B cell (primary cell): ENCODE measurements at regions not wholly inside any gene's neighbourhood (a gene's known extent, or its start where the extent isn't known, plus 50 kb on each side); places are given as distances from the start of the nearest gene placed in this dataset.

Source experiments
- ATAC-seq: fragments of 200-7000 bp; cut with Tn5 transposase; one replicate; pipeline ENCODE4 v1.10.0; 2021; ENCODE audit warnings: low read depth, mild to moderate bottlenecking, moderate number of reproducible peaks, moderate library complexity
- CTCF ChIA-PET: fragments of 350-600 bp; sonication (Branson Sonifier 250); formaldehyde crosslinking; loops from one replicate; lab custom pipeline; 2021; ENCODE audit warnings: antibody characterized with exemption, inconsistent platforms; lab: Charles Lee
- POLR2A ChIA-PET: fragments of 350-600 bp; sonication (Branson Sonifier 250); formaldehyde crosslinking; loops from one replicate; lab custom pipeline; 2021; ENCODE audit warnings: antibody characterized with exemption; lab: Charles Lee
- DNase-seq: peaks from one replicate; pipeline ENCODE4 v3.0.0; 2013
- H2AFZ ChIP-seq: 2 replicates; pipeline ENCODE4 v1.6.1; 2012; ENCODE audit warnings: mild to moderate bottlenecking, low read depth, low read length; ENCODE audit not compliant: insufficient read depth, poor library complexity, severe bottlenecking
- H3K27ac ChIP-seq, 2 donors: 1 replicate in 1 of 2; 2 replicates in 1 of 2; pipeline ENCODE4 v1.5.1; 2012 to 2013; ENCODE audit warnings: low read length in 2 of 2, mild to moderate bottlenecking in 2 of 2, moderate library complexity in 1 of 2
- H3K27me3 ChIP-seq, 4 experiments: fragments of 200-600 bp in 1 of 4; sonication (generic) in 1 of 4; replicated peaks in 1 of 4; 1 replicate in 2 of 4; 2 replicates in 2 of 4; pipeline versions ENCODE4 v1.6.1 to v1.7.0; 2013 to 2016; ENCODE audit warnings: low read length in 3 of 4, mild to moderate bottlenecking in 2 of 4, mixed read lengths in 1 of 4, moderate library complexity in 1 of 4; ENCODE audit not compliant: insufficient read depth in 4 of 4, control insufficient read depth in 3 of 4; ENCODE audit errors: control extremely low read depth in 1 of 4
- H3K36me3 ChIP-seq, 2 experiments: replicated peaks in 1 of 2; 1 replicate in 1 of 2; 2 replicates in 1 of 2; pipeline versions ENCODE4 v1.6.1 to v1.7.1; 2013; ENCODE audit warnings: low read length in 1 of 2; ENCODE audit not compliant: insufficient read depth in 2 of 2, control insufficient read depth in 1 of 2; ENCODE audit errors: control extremely low read depth in 1 of 2, extremely low read depth in 1 of 2
- H3K4me1 ChIP-seq, 2 donors: fragments of 200-600 bp in 1 of 2; sonication (generic) in 1 of 2; 1 replicate in 1 of 2; 2 replicates in 1 of 2; pipeline versions ENCODE4 v1.5.1 to v1.6.1; 2013 to 2017; ENCODE audit warnings: low read length in 2 of 2; ENCODE audit not compliant: control insufficient read depth in 2 of 2, insufficient read depth in 2 of 2
- H3K4me2 ChIP-seq: replicated peaks from 2 replicates; pipeline ENCODE3; 2012; ENCODE audit warnings: mild to moderate bottlenecking, low read depth, low read length; ENCODE audit not compliant: poor library complexity, severe bottlenecking
- H3K4me3 ChIP-seq, 5 experiments: fragments of 200-600 bp in 1 of 5; sonication (generic) in 1 of 5; 1 replicate in 3 of 5; 2 replicates in 2 of 5; pipeline versions ENCODE4 v1.5.1 to v1.7.0; 2011 to 2016; ENCODE audit warnings: low read length in 4 of 5, mild to moderate bottlenecking in 4 of 5, low read depth in 2 of 5, control low read depth in 1 of 5, moderate library complexity in 1 of 5; ENCODE audit not compliant: insufficient read depth in 1 of 5; ENCODE audit errors: control extremely low read depth in 1 of 5, extremely low read depth in 1 of 5
- H3K79me2 ChIP-seq: fragments of 200-600 bp; sonication (generic); one replicate; pipeline ENCODE4 v1.6.0; 2016; ENCODE audit warnings: low read length; ENCODE audit not compliant: control insufficient read depth, insufficient read depth
- H3K9ac ChIP-seq: fragments of 200-600 bp; sonication (generic); 2 replicates; pipeline ENCODE4 v1.6.1; 2017; ENCODE audit warnings: mild to moderate bottlenecking, low read length, moderate library complexity
- H3K9me3 ChIP-seq, 3 donors: one replicate each; pipeline versions ENCODE4 v1.6.1 to v1.7.1; 2013; ENCODE audit warnings: low read length in 2 of 3; ENCODE audit not compliant: control insufficient read depth in 2 of 3, insufficient read depth in 1 of 3; ENCODE audit errors: control extremely low read depth in 1 of 3
- H4K20me1 ChIP-seq: 2 replicates; pipeline ENCODE4 v1.6.0; 2012; ENCODE audit warnings: mild to moderate bottlenecking, low read length; ENCODE audit not compliant: insufficient read depth, control insufficient read depth, poor library complexity, severe bottlenecking
- H3K27ac Mint-ChIP-seq: one replicate; pipeline ENCODE4 v1.8.0; 2021; ENCODE audit warnings: mixed read lengths
- H3K27me3 Mint-ChIP-seq: one replicate; pipeline ENCODE4 v1.8.0; 2021; ENCODE audit warnings: mixed read lengths
- H3K4me1 Mint-ChIP-seq: one replicate; pipeline ENCODE4 v1.8.0; 2021; ENCODE audit warnings: mixed read lengths
- H3K4me3 Mint-ChIP-seq: one replicate; pipeline ENCODE4 v1.8.0; 2021; ENCODE audit warnings: mixed read lengths
- H3K9me3 Mint-ChIP-seq: one replicate; pipeline ENCODE4 v1.8.0; 2022; ENCODE audit warnings: mixed read lengths; ENCODE audit not compliant: insufficient read depth
- EZH2 ChIP-seq: IDR thresholded peaks from 2 replicates; pipeline ENCODE4 v1.6.1; 2012; ENCODE audit warnings: borderline replicate concordance, low read depth, mild to moderate bottlenecking, moderate library complexity, low read length; ENCODE audit not compliant: insufficient read depth, poor library complexity, severe bottlenecking
- WGBS: methylation state at CpG from one replicate; pipeline ENCODE4 v1.1.5; 2013; ENCODE audit warnings: missing lambda C conversion rate; ENCODE audit not compliant: insufficient coverage; 5-methylcytosine and 5-hydroxymethylcytosine counted together
- intact Hi-C: fragments of 100-400 bp; cut with micrococcal nuclease; formaldehyde crosslinking; loops from one replicate; pipeline ENCODE4 v1.10.0; 2022
- TF ChIP-seq, protein P1 (sequence below): fragments of 200-600 bp; IDR thresholded peaks from one replicate; pipeline ENCODE4 v1.8.0; 2022; ENCODE audit warnings: antibody characterized with exemption, mild to moderate bottlenecking

DNA sequence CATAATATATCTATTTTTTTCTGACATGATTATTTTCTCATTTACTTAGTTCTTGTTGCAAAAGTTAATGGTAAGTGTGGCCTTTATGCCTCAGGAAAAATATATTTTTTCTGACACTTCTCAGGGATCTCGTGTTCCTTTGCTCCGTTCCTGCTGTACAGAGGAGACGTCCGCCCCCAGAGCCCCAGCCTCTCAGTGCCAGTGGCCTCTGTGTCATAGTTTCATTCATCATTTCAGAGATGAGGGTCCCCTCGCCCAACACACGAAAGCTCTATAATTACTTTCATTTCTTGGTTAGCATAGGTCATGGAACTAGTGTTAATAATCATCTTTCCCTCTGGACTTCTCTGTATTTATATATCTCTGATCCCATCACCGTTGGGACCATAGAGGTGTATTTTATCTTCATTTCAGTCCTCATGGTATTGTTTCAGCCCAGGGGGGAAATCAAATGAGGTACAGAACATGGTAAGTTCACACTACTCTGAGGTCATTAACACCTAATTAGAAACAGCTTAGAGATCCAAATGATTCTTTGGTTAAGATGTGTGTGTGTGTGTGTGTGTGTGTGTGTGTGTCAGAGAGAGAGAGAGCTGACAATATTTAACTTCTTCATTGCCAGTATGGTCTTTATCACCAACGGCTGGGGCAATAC lies 631.1 kb upstream of the TENM3 start:
- no peaks in the 10 kb centered on the region for H3K36me3 ChIP-seq
- 87% methylated on average over 4 of the region's 8 CpGs for WGBS
- H2AFZ ChIP-seq, result no peak overlapping the region
- no peak overlapping the region for H3K4me2 ChIP-seq
- Mint-ChIP-seq H3K27me3 (no peaks in the 10 kb centered on the region), H3K4me1 (no peaks in the 10 kb centered on the region), H3K9me3 (no peaks in the 10 kb centered on the region), H3K27ac (no peak overlapping the region), H3K4me3 (no peak overlapping the region)
- no peak for DNase-seq
- H3K9me3 ChIP-seq, result no peaks in the 10 kb centered on the region
- ChIA-PET POLR2A (no interaction called here), CTCF (no interaction called here)
- TF ChIP-seq, protein P1, sequence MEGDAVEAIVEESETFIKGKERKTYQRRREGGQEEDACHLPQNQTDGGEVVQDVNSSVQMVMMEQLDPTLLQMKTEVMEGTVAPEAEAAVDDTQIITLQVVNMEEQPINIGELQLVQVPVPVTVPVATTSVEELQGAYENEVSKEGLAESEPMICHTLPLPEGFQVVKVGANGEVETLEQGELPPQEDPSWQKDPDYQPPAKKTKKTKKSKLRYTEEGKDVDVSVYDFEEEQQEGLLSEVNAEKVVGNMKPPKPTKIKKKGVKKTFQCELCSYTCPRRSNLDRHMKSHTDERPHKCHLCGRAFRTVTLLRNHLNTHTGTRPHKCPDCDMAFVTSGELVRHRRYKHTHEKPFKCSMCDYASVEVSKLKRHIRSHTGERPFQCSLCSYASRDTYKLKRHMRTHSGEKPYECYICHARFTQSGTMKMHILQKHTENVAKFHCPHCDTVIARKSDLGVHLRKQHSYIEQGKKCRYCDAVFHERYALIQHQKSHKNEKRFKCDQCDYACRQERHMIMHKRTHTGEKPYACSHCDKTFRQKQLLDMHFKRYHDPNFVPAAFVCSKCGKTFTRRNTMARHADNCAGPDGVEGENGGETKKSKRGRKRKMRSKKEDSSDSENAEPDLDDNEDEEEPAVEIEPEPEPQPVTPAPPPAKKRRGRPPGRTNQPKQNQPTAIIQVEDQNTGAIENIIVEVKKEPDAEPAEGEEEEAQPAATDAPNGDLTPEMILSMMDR, result no peak
- no peak for TF ChIP-seq EZH2
- no peak for ATAC-seq
- no peaks in the 10 kb centered on the region for H3K79me2 ChIP-seq
- no peak overlapping the region for H3K9ac ChIP-seq
- H3K27me3 ChIP-seq, result no peaks in the 10 kb centered on the region
- no peak overlapping the region for H3K27ac ChIP-seq
- H4K20me1 ChIP-seq, result no peaks in the 10 kb centered on the region
- intact Hi-C loops, result no loop called here
- no peaks in the 10 kb centered on the region for H3K4me1 ChIP-seq
- H3K4me3 ChIP-seq, result no peak overlapping the region

DNA sequence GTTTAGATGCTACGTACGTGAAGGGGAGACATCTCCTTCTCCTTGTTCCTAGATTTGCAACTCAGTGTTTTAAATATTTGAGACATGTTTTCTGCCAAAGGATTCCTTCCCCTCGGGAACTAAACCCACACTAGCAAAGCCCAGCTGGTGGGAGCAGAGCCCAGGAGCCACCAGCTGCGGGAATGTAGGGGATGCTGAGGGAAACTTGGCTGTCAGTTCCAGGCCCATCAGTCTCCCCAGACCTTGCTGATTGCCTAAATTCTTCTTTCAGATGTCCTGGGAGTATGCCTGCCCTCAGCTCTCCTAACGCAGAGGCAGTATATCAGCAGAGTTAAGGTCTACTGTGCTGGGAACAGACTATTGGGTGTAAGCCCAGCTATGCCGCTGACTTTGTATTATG lies 630.0 kb upstream of the TENM3 start:
- Histone ChIP-seq H3K36me3 (no peaks in the 10 kb centered on the region), H3K4me1 (no peaks in the 10 kb centered on the region), H3K9me3 (no peaks in the 10 kb centered on the region), H4K20me1 (no peaks in the 10 kb centered on the region), H3K4me3 (no peak overlapping the region), H3K27ac (no peak overlapping the region), H3K79me2 (no peaks in the 10 kb centered on the region), H3K9ac (no peak overlapping the region), H3K4me2 (no peak overlapping the region), H2AFZ (no peak overlapping the region), H3K27me3 (no peaks in the 10 kb centered on the region)
- DNase-seq, result no peak
- Mint-ChIP-seq H3K9me3 (no peaks in the 10 kb centered on the region), H3K27ac (no peak overlapping the region), H3K27me3 (no peaks in the 10 kb centered on the region), H3K4me1 (no peaks in the 10 kb centered on the region), H3K4me3 (no peak overlapping the region)
- ChIA-PET CTCF (no interaction called here), POLR2A (no interaction called here)
- WGBS, result 100% methylated on average over 1 of the region's 6 CpGs
- intact Hi-C loops, result no loop called here
- ATAC-seq, result no peak
- TF ChIP-seq, protein P1, result no peak
